Islet of Langerhans (tissue), 1 donor: ENCODE measurements at regions not wholly inside any gene's neighbourhood (a gene's known extent, or its start where the extent isn't known, plus 50 kb on each side); places are given as distances from the start of the nearest gene placed in this dataset.

ENCODE experiments used
- FAIRE-seq: peaks from one replicate; lab custom pipeline; 2011; peaks lifted over from hg19 to GRCh38; lab: Jason Lieb, UNC

DNA sequence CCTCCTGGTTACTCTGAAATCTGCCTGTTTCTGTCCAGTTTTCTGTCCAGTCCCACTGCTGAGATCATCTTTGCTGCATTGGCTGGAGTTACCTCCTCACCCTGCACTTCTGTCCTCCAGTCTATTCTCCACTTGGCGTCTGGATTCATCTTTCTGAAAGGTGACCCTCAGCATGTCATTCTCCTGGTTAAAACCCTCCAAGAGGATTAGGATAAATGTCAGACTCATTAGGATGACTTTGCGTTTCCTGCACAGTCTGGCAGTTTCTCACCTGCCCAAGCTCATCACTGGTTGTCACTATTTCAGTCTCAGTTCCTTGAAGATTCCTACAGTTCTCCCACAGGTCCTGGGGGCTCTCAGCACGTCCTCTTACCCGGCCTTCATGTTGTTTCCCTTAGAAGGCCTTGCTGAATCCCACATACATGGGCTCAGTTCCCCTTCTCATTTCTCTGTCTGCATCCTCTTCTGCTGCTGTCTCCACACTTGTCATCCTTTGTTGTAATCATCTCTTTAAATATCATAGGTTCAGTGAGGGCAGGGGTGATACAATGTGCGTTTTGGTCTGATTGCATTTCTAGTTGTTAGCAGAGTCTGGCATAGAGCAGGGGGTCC lies 374.8 kb downstream of the QKI start:
- FAIRE-seq = no peak

DNA sequence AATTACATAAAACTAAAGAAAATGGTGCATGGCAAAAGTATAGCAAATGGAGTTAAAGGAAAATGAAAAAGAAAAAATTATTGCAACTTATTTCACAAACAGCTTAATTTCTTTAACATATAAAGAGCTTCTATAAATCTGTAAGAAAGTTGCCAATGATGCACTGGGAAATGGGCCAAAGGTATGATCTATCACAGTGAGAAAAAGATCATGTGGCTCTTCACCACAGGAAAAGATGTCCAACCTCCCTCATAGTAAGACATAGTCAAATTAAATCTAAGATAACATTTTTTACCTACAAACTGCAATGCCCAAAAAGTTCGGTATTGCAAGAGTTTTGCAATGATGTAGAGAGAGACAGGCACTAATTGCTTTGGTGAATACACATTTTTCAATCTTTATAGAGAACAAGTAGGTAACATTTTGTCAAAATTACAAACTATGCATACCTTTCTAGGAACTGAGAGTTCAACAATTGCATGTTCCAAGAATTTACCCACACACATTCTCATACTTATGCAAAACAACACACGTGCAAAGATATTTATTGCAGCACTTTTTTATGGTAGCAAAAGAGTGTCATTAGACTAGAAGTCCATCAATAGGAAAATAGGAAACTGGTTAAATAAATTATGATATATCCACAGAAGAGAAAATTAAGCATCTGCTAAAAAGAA lies 372.6 kb downstream of the QKI start:
- no peak for FAIRE-seq

DNA sequence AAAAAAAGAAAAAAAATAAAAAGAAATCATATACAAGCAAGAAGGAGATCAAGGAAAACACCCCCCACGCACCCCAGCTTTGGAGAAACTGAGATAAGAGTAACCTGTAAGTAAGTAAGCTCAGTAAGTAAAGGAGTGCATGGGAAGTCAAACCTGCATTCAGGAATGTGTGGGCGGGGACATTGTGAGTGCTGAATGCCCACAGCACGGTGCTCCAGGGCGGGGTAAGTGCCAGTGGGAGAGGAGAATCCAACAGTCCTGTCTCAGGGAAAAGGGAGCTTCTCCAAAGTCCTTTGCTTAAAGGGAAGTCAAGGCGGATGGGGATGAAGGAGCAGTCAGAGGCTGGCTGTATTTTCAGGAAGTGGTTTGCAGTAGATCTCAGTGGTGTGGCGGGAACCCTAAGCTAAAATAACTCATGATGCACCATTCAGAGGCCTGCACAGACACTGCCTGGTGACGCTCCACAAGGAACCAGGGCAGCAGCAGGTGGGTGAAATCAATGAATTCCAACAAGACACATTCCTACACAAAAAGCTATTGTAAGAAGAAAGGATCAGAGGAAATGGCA lies 368.0 kb downstream of the QKI start:
- FAIRE-seq = no peak

DNA sequence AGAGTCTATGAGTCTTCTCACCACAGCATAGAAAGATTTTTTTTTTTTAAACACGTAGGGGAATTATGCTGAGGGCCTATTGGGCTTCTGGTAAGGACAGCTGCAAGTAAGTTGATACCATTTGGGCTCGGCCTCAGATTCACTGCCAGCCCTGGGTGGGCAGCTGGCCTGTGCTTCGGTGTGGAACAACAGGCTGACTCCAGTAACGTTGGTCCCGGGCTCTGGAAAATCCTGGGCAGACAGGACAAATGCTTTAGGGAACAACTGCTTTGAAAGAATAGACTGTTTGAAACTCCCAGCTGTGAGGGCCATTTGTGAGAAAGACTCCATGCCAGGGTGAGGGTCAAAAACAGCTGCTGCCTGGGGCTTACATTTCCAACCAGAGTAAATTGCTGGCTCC lies 366.5 kb downstream of the QKI start:
- no peak for FAIRE-seq

DNA sequence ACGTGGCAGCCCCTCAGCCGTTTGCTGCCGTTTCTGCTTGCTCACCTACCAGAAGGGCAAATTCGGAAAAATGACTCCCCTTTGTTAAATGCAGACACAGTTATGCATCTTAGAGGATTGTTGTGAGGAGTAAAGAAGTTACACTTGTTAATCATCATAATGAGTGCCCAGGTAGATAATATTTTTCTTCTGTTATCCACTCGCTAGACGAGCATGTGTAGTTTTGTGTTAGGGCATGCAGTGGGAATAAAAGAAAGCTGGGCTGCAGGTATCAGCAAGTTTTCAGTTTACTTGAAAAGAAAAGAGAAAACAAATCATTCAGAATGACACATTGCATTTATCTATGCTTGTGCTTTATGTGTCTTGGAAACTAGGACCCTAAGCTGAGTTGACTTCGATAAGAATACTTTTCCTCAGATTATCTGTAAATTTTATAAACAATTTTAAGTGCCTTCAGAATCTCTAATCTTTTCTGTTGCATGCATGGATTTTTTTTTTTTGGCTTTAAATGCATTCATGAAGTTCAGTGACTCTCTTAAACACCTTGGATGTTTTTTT lies 365.3 kb downstream of the QKI start:
- FAIRE-seq = no peak

DNA sequence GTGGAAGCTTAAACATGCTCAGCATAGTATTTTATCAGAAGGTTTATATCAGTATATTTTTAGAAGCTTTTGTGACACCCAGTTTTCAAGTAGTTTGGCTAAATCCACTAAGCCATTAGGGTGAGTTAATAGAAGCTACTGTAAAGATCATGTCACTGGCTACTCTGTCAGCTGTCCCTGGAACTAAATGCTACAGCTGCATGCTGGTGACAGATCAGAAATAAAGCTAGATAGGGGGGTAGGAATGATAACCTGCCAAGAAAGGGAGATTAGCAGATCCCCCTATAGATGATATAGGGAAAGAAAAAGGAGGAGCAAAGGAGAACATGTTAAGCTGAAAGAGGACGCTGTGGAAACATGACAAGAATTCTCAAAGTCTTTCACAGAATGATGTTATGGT lies 363.2 kb downstream of the QKI start:
- no peak for FAIRE-seq

DNA sequence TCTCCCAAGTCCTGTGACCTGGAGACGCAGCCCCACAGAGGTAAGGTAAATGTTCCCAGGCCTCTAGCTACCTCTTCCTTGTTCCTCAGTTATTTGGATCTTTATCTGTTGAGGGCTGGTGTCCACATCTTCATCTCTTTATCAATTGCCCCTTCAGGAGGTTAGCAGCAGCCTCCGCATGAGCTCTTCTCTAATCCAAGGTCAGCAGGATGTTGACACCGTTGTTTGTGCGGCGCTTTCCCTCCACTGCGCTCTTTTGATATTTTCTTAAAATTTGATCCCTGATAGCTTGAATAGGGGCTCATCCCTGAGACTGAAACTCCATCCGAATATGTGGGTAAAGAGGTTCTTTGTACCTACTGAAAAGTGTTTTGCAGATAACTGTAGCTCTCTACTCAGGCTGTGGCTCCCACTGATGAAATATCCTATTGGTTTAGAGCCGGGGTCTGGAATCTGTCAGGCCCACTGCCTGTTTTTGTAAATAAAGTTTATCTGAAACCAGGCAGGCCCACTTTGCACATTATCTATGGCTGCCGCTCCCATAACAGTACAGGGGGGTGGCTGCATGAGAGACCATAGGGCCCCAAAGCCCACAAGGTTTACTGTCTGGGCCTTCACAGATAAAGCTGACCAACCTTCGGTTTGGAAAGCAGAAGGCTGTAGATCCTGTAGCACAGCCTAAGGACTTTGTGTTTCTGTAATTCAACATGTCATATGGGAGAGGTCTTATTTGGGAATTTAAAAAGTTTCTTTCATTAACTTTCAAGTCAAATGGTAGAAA lies 362.6 kb downstream of the QKI start:
- no peak for FAIRE-seq

DNA sequence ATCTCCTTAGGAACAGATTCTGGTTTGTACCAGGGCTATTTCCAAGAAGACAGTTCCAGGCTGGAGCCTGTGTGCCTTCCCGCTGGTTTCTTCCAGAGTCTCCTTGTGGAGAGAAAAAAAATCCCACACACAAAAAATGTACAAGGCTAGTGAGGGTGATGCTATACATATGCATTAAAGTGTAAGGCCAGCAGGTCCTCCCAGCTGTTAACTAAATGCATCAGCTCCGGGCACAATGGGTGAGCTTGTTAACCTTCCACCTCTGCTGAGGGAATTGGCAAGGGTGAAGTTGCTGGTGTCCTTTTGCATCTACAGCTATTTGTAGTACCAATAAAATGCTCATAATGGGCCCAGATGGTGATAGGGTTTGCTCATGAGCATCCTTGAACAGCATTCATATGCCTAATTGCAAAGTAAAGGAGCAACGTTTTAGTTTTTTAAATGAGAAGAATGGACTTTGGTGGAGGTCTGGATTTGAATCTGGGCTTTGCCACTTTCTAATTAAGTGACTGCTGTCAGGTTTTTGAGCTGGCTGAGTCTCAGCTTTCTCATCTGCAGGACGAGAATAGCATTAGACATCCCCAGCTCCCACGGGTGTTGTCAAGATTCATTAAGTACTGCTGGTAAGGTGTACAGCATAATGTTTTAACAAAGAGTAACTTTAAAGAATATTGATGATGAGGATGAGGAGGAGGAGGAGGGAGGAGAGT lies 361.8 kb downstream of the QKI start:
- no peak for FAIRE-seq

DNA sequence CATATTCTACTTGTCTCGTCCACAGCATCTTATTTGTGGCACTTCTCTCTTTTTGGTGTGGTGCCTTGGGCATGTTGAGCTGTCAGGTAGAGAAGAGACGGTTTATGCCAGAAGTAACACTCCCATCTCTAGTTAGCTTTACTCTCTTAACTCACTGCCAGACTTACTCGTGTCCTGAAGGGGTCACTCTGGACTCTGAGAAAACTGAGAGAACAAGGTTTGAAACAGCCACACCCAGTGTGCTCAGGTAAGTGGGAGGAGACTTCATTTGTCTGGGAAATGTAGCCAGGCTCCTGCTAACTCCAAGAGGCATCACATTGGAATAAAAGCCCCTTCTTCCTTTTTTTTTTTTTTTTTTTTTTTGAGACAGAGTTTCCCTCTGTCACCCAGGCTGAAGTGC lies 360.8 kb downstream of the QKI start:
- FAIRE-seq = no peak

DNA sequence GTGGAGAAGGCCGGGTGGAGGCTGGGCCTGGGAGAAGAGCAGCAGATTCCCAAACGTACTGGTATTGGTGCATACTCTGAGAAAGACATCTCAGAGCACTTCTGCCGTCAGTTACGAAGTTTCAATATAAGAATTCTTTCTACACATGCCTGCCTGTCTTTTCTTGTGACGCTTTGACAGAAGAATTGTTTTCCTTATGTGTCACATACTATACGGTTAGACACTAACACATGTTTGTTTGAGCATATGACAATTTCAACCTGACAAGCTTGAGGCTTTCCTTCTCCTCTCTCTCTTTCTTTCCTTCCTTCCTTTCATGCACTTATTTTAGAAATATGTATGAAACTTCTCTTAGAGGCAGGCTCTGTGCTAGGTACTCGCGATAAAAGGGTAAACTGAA lies 360.0 kb downstream of the QKI start:
- no peak for FAIRE-seq

DNA sequence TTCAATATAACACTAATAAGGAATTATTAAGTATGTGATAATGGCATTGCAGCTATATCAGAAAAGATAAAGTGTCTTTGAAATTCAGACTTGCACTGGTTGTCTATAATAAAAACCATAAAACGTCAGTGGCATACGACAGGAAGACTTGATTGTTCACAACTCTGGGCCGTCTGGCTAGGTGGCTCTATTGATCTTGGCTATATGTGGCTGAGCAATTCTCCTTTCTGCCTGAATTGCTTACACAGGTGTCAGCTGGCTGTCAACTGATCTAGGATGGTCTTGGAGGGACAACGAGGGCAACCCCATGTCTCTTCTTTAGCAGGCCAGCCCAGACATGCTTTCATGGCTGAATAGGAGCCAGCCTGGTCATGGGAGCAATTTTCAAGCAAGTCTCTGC lies 359.1 kb downstream of the QKI start:
- no peak for FAIRE-seq

DNA sequence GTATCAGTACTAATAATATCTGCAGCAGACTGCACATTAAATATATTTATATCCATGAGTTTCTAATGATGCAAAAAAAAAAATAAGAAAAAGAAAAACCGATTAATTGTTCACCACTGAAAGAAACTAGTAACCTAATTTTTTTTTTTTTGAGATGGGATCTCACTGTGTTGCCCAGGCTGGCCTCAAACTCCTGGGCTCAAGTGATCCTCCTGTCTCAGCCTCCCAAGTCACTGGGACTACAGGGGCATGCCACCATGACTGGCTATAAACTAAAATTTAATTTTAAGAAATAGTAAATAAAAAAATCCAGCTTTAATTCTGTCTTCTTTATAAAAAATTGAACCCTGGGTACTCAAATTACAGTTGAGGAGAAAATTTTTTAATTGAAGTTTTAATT lies 358.2 kb downstream of the QKI start:
- no peak for FAIRE-seq

DNA sequence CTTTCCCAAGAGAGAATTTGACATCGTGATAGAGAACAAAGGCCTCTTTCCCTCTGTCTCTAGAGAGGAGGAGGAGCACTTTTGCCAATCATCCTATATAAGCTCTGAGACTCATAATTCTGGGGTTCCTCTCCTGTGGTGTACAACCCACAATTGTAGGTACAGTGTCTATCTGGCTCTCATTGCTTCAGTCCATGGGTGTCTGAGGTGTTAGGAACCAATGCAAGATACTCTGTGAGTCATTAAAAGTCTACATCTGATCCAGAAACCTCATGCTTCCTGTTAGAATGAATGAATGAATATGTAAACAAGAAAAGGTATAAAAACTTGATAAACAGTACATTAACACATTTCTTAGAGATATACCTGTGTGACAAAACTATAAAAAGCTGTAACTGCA lies 356.7 kb downstream of the QKI start:
- FAIRE-seq = no peak

DNA sequence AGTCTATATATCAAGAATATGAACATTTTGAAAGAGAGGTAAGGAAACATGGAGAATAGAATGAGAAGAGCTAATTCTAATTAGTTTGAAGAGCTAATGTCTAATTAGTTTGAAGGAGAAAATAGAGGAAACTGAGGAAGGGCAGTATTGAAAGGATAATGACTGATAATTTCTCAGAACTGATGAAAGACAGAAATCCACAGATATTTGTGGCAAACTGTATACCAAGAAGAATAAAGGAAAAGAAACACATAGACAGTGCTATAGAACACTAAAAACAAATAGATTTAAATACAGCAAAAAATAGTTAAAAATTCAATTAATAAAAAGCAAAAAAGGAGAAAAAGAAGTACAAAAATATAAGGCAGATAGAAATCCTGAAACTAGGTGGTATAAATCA lies 354.4 kb downstream of the QKI start:
- FAIRE-seq = no peak

DNA sequence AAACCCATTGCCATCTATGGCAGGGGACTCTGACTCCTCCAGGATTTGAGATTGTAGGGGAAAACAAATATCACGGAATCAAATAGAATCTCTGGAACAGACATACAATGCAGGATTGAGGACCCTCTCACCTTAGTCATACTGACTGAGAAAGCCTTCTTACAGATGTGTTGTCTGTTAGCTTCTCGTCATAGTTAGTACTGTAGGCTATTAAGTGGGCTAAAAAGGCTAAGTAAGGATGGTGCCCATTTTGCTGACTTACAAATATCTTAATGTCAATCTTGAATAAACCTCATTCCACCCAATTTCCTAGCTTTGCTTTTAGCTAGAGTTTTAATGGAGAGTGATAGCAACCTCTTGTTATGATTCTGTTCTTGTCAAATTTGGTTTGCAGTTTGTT lies 352.4 kb downstream of the QKI start:
- no peak for FAIRE-seq

DNA sequence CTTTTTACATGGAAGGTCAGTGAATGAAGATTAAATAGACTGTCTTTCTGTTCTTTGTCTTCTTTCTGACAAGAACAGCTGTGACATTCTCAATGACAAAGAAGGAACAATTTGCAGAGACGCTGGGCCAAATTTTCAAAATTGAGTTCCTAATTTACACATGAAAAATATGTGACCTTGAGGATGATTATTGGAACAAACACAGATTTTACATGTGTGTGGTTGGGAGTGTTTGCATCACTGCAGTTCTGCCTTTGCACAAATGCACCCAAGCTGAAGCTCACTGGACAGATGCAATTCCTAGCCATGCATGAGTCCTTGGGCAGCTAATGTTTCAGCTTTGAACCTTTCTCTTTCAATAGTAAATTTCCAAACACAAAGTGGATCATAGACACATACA lies 350.8 kb downstream of the QKI start:
- FAIRE-seq = no peak

DNA sequence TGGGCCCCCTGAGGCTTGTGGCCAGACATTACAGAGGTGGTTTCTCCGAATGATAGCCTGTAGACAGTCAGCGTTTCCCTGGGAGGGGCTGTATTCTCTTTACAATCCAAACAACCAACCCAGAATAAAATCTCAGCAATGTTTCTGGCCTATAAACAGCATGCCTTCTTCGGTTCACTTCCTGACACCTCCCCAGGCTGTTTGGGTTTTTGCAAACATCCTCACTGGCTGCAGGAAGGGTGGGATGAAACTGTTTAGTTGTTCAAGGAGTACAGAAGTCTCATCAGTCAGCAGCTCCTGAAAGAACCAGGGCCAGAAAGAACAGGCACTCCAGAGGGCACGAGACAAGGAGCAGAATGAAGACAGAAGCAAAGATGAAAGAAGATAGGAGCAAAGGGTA lies 350.0 kb downstream of the QKI start:
- no peak for FAIRE-seq

DNA sequence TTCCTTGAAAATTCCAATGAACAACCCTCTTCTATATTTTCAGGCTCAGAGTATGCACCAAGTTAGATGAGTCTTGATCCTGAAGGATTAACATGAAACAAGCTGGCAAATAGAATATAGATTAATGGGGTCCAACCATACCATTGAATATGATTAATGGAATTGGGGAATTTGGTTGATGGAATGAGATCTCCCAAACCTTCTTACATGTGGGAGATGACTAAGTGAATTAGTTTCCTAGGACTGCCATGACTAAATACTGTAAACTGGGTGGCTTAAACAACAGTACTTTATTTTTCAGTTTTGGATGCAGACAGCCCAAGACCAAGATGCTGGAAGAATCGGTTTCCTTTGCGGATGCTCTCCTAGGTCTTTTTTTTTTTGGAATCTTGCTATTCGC lies 347.0 kb downstream of the QKI start:
- FAIRE-seq = no peak

DNA sequence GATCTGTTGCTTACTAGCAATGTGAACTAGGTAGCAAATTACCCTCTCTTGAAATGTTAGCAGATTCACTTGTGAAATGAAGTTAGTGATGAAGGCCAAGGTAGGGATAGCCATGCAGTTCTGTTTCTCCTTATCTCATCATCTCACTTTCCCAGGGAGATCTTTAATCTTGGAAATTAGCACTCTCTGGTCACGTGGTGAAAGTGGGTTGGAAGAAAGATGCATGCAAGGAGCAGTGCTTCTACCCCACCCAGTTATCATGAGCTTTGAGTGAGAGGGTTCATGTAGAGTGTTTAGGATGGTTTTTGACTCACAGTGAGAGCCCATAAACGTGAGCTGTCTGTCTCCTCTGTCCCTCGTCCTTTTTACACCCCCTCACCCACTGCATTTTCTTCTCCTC lies 346.3 kb downstream of the QKI start:
- FAIRE-seq = no peak

DNA sequence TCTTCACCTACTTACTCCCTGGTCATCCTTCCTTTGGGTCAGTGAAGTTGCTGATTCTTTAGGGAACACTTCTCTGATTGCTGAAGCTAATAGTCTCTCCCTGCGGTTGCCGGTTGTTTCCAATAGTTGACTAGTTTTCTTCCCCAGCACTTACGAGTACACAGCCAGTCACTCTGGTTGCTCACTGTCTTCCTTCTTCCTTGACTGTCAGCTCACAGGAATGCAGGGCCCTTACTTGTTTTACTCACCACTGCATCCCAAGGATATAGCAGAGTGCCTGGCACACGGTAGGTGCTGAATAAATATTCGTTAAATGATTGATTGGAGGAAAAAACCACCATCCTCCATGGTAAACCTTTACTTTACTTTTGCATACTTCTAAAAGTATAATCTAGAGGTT lies 345.0 kb downstream of the QKI start:
- FAIRE-seq = no peak

DNA sequence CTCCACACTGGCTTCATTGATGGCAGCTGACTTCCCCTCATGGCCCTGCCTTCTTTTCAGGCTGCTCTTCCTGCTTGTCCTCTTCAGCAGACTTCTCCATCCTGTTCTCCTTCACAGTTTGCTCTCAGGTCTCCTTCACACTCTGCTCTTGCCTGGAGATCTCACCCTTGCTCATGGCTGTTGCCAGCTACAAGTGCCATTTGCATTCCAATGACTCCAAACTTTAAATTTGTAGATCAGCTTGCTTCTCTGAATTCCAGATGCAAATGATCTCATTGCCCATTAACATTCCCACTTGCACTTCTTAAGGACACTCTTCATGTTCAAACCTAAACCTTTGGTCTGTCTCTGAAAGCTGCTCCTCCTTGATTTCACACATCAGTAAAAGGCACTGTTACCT lies 343.0 kb downstream of the QKI start:
- FAIRE-seq = no peak

DNA sequence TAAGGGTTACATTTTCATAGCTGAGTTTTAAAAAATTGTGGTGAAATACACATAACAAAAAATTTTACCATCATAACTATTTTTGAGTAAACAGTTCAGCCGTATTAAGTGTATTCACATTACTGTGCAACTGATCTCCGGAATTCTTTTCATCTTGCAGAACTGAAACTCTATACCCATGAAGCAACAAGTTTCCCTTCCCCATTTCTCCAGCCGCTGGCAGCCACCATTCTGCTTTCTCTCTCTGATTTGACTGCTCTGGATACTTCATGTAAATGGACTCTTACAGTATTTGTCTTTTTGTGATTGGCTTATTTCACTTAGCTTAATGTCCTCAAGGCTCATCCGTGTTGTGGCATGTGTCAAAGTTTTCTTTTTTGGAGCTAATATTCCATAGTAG lies 341.6 kb downstream of the QKI start:
- FAIRE-seq = no peak

DNA sequence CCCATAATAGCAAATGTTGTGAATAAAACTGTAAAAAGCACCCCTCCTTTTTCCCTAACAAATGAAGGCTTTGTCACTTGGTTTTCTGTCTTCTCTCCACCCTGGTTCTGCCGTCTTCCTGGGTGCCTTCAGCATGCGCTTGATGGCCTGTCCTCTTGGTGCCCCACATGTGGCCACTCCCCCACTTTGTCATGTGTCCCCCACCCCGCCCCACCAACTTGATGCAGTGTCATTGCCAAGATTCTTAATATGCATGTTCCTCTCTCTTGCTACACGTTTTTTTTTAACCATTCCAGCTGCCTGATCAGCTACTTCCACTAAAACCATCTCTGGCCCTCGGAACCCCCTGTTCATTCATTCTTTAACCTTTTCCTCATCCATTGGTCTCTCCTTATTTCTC lies 340.3 kb downstream of the QKI start:
- FAIRE-seq = no peak
